Lower lobe of right lung (tissue), 2 donors: ENCODE measurements at regions not wholly inside any gene's neighbourhood (a gene's known extent, or its start where the extent isn't known, plus 50 kb on each side); places are given as distances from the start of the nearest gene placed in this dataset.

Experiments
- ATAC-seq, 2 donors: fragments of 200-7000 bp; cut with Tn5 transposase; one replicate each; pipeline ENCODE4 v1.9.1; 2020 to 2022; ENCODE audit warnings: mild to moderate bottlenecking in 2 of 2, moderate library complexity in 2 of 2
- DNase-seq: peaks from one replicate; pipeline ENCODE4 v3.0.0-alpha.2; 2020
- H3K27ac ChIP-seq: fragments of 200-600 bp; one replicate; pipeline ENCODE4 v1.8.0; 2022
- H3K27me3 ChIP-seq: fragments of 200-600 bp; one replicate; pipeline ENCODE4 v1.8.0; 2022; ENCODE audit warnings: low read depth
- H3K36me3 ChIP-seq: fragments of 200-600 bp; one replicate; pipeline ENCODE4 v1.8.0; 2022; ENCODE audit warnings: mild to moderate bottlenecking
- H3K4me1 ChIP-seq: fragments of 200-600 bp; one replicate; pipeline ENCODE4 v1.8.0; 2022
- H3K4me3 ChIP-seq: fragments of 200-600 bp; one replicate; pipeline ENCODE4 v1.8.0; 2022; ENCODE audit warnings: mild to moderate bottlenecking
- H3K9me3 ChIP-seq: fragments of 200-600 bp; one replicate; pipeline ENCODE4 v1.8.0; 2022
- CTCF ChIP-seq: fragments of 200-600 bp; IDR thresholded peaks from one replicate; pipeline ENCODE4 v1.8.0; 2022; ENCODE audit warnings: antibody characterized with exemption, mild to moderate bottlenecking
- intact Hi-C: fragments of 100-400 bp; cut with DNase I; formaldehyde crosslinking; loops from one replicate; pipeline ENCODE4 v1.11.0; 2022
- donor health status: DM: no; HTN: yes; CAD: no; lungs with severe emphysema.

- H3K27me3 ChIP-seq = no peaks in the 10 kb centered on the region
- no peaks in the 10 kb centered on the region for H3K9me3 ChIP-seq
- H3K27ac ChIP-seq = no peak overlapping the region
- H3K4me1 ChIP-seq = peaks cover 4% of the 10 kb centered on the region
- TF ChIP-seq CTCF = no peak
- H3K36me3 ChIP-seq = no peaks in the 10 kb centered on the region
- intact Hi-C loops = no loop called here
- ATAC-seq (no peak), DNase-seq (no peak)
- H3K4me3 ChIP-seq = no peak overlapping the region
Measured at GRCh38 chr6:15132167-15132566, 113.7 kb upstream of the JARID2 start.

- intact Hi-C loops = no loop called here
- H3K4me3 ChIP-seq = no peak overlapping the region
- ATAC-seq = peak in 1 of 2 donors; percentile 53
Measured at GRCh38 chr6:15132854-15133670, 112.8 kb upstream of the JARID2 start.

GRCh38 chr6:15137086-15137485 is 108.8 kb upstream of the JARID2 start:
- no peak for DNase-seq
- H3K4me3 ChIP-seq = no peak overlapping the region
- H3K4me1 ChIP-seq = peaks cover 4% of the 10 kb centered on the region
- no peaks in the 10 kb centered on the region for H3K9me3 ChIP-seq
- ATAC-seq = no peak
- no peaks in the 10 kb centered on the region for H3K27me3 ChIP-seq
- TF ChIP-seq CTCF = no peak
- no peak overlapping the region for H3K27ac ChIP-seq
- H3K36me3 ChIP-seq = no peaks in the 10 kb centered on the region
- intact Hi-C loops = no loop called here

More at GRCh38 chr6:15132854-15133670, 112.8 kb upstream of the JARID2 start:
- Histone ChIP-seq H3K36me3 (no peaks in the 10 kb centered on the region), H3K4me1 (peaks cover 4% of the 10 kb centered on the region), H3K27me3 (no peaks in the 10 kb centered on the region), H3K9me3 (no peaks in the 10 kb centered on the region), H3K27ac (no peak overlapping the region)
- DNase-seq = no peak
- TF ChIP-seq CTCF = no peak

GRCh38 chr6:15143086-15143485 is 102.8 kb upstream of the JARID2 start:
- H3K4me3 ChIP-seq = no peak overlapping the region
- no peak overlapping the region for H3K27ac ChIP-seq
- DNase-seq (no peak), ATAC-seq (no peak)
- H3K27me3 ChIP-seq = no peaks in the 10 kb centered on the region
- intact Hi-C loops = no loop called here
- no peaks in the 10 kb centered on the region for H3K9me3 ChIP-seq
- H3K4me1 ChIP-seq = no peaks in the 10 kb centered on the region
- TF ChIP-seq CTCF = no peak
- no peaks in the 10 kb centered on the region for H3K36me3 ChIP-seq

GRCh38 chr6:15143540-15143939 is 102.3 kb upstream of the JARID2 start:
- Histone ChIP-seq H3K4me3 (no peak overlapping the region), H3K9me3 (no peaks in the 10 kb centered on the region), H3K36me3 (no peaks in the 10 kb centered on the region), H3K27ac (no peak overlapping the region), H3K27me3 (no peaks in the 10 kb centered on the region), H3K4me1 (no peaks in the 10 kb centered on the region)
- ATAC-seq (no peak), DNase-seq (no peak)
- TF ChIP-seq CTCF = no peak
- intact Hi-C loops = no loop called here
